Stromal cell of bone marrow (primary cell): ENCODE measurements at regions not wholly inside any gene's neighbourhood (a gene's known extent, or its start where the extent isn't known, plus 50 kb on each side); places are given as distances from the start of the nearest gene placed in this dataset.
"Not testable (repeated sequence)": the region's sequence is repeated elsewhere in the genome, so short reads cannot be mapped to it uniquely, and the experiment has no call there.

Source experiments
- DNase-seq: peaks from one replicate; pipeline ENCODE4 v3.0.0-alpha.2; 2012; ENCODE audit warnings: low read depth

GRCh38 chr6:804771-805170 lies 111.8 kb upstream of the EXOC2 start:
- no peak for DNase-seq

- no peak for DNase-seq
These were observed 111.4 kb upstream of the EXOC2 start for GRCh38 chr6:804317-804716.

GRCh38 chr6:803191-803977 lies 110.4 kb upstream of the EXOC2 start:
- no peak for DNase-seq

GRCh38 chr6:802701-803100 lies 109.8 kb upstream of the EXOC2 start:
- DNase-seq = no peak

- DNase-seq = not testable (repeated sequence)
These were observed 109.3 kb upstream of the EXOC2 start for GRCh38 chr6:802223-802622.

- DNase-seq = no peak
These were observed 106.8 kb upstream of the EXOC2 start for GRCh38 chr6:799769-800168.

- peak; percentile 31 for DNase-seq
These were observed 104.6 kb upstream of the EXOC2 start for GRCh38 chr6:797479-798077.

- DNase-seq = no peak
These were observed 102.2 kb upstream of the EXOC2 start for GRCh38 chr6:795046-795685.

GRCh38 chr6:793261-793660 lies 100.3 kb upstream of the EXOC2 start:
- DNase-seq = no peak

GRCh38 chr6:792662-793061 lies 99.7 kb upstream of the EXOC2 start:
- DNase-seq = no peak

- DNase-seq = no peak
These were observed 95.1 kb upstream of the EXOC2 start for GRCh38 chr6:788058-788457.

GRCh38 chr6:786946-787763 lies 94.2 kb upstream of the EXOC2 start:
- no peak for DNase-seq

- DNase-seq = no peak
These were observed 91.2 kb upstream of the EXOC2 start for GRCh38 chr6:783966-784735.

- no peak for DNase-seq
These were observed 89.2 kb upstream of the EXOC2 start for GRCh38 chr6:782141-782540.

- DNase-seq = no peak
These were observed 88.5 kb upstream of the EXOC2 start for GRCh38 chr6:781350-781961.

GRCh38 chr6:780706-781105 lies 87.8 kb upstream of the EXOC2 start:
- DNase-seq = no peak

- DNase-seq = no peak
These were observed 84.0 kb upstream of the EXOC2 start for GRCh38 chr6:776951-777350.

GRCh38 chr6:776528-776931 lies 83.6 kb upstream of the EXOC2 start:
- no peak for DNase-seq

- no peak for DNase-seq
These were observed 82.9 kb upstream of the EXOC2 start for GRCh38 chr6:775863-776262.

- DNase-seq = not testable (repeated sequence)
These were observed 78.7 kb upstream of the EXOC2 start for GRCh38 chr6:771683-772082.
